ENCODE measurements at regions not wholly inside any gene's neighbourhood (a gene's known extent, or its start where the extent isn't known, plus 50 kb on each side); places are given as distances from the start of the nearest gene placed in this dataset.

DNA sequence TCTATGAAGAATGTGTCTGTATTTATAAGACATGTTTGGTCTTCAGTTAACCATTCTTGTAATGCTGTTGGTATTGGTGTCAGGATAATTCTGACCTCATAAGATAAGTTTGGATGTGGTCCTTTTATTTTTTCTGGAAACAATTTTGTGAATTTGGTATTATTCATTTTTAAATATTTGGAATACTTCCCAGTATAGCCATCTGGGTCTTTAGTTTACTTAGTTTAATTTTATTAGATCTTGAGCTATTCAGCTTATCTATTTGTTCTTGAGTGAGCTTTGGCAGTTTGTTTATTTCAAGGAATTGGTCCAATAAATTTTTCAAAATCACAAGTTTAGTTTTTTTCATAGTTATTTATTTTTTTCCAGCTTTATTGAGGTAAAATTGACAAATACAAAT, 335.4 kb upstream of the PCDH20 start:
- no peak overlapping the region for H3K27ac ChIP-seq (ENCODE audit: insufficient read depth, low read depth, low read length)
- ChIA-PET CTCF (no interaction called here), POLR2A (no interaction called here)
- no peaks in the 10 kb centered on the region for H3K9me3 ChIP-seq (replicated peaks; ENCODE audit: control insufficient read depth, insufficient read depth, low read length)
- no peaks in the 10 kb centered on the region for H3K27me3 ChIP-seq (ENCODE audit: control insufficient read depth in 2 of 2, insufficient read depth in 2 of 2, low read length in 2 of 2)
- H4K20me1 ChIP-seq (replicated peaks; ENCODE audit: control insufficient read depth, extremely low read depth, insufficient read depth, low read length) = no peaks in the 10 kb centered on the region
- H3K9me1 ChIP-seq (replicated peaks; ENCODE audit: control insufficient read depth, extremely low read depth, insufficient read depth, low read length) = no peaks in the 10 kb centered on the region
- no peaks in the 10 kb centered on the region for H3K36me3 ChIP-seq (ENCODE audit: control insufficient read depth in 2 of 2, extremely low read depth in 1 of 2, insufficient read depth in 2 of 2, low read length in 2 of 2)
- no peak overlapping the region for H2AFZ ChIP-seq (ENCODE audit: low read depth, low read length)
- intact Hi-C loops (cut with micrococcal nuclease) = no loop called here
- no peak overlapping the region for H3K9ac ChIP-seq (replicated peaks; ENCODE audit: extremely low read depth, insufficient read depth, low read length)
- no peak for TF ChIP-seq JUN (IDR thresholded peaks at IDR 0.05; ENCODE audit: borderline replicate concordance, insufficient read depth, insufficient read length, low read depth)
- no peak for TF ChIP-seq MYC (IDR thresholded peaks at IDR 0.05; ENCODE audit: low read depth, low read length)
- TF ChIP-seq POLR2AphosphoS5 (IDR thresholded peaks at IDR 0.05; ENCODE audit: insufficient read depth, low read depth, low read length) = no peak
- no peak for TF ChIP-seq EZH2 (IDR thresholded peaks at IDR 0.05; ENCODE audit: borderline replicate concordance, low read depth, low read length, severe bottlenecking)
- no peak for TF ChIP-seq GATA2 (IDR thresholded peaks at IDR 0.05; ENCODE audit: insufficient read depth, insufficient read length, low read depth, low read length)
- TF ChIP-seq, protein P1, sequence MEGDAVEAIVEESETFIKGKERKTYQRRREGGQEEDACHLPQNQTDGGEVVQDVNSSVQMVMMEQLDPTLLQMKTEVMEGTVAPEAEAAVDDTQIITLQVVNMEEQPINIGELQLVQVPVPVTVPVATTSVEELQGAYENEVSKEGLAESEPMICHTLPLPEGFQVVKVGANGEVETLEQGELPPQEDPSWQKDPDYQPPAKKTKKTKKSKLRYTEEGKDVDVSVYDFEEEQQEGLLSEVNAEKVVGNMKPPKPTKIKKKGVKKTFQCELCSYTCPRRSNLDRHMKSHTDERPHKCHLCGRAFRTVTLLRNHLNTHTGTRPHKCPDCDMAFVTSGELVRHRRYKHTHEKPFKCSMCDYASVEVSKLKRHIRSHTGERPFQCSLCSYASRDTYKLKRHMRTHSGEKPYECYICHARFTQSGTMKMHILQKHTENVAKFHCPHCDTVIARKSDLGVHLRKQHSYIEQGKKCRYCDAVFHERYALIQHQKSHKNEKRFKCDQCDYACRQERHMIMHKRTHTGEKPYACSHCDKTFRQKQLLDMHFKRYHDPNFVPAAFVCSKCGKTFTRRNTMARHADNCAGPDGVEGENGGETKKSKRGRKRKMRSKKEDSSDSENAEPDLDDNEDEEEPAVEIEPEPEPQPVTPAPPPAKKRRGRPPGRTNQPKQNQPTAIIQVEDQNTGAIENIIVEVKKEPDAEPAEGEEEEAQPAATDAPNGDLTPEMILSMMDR (IDR thresholded peaks at IDR 0.05; ENCODE audit: extremely low read depth in 1 of 2, insufficient read depth in 1 of 2, low read depth in 1 of 2, low read length in 2 of 2) = no peak
- no peak for TF ChIP-seq POLR2A (IDR thresholded peaks at IDR 0.05; ENCODE audit: low read depth, low read length)
- no peak for TF ChIP-seq FOS (IDR thresholded peaks at IDR 0.05; ENCODE audit: borderline replicate concordance, insufficient read depth, low read length)
- TF ChIP-seq, protein P2, sequence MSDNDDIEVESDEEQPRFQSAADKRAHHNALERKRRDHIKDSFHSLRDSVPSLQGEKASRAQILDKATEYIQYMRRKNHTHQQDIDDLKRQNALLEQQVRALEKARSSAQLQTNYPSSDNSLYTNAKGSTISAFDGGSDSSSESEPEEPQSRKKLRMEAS (IDR thresholded peaks at IDR 0.05; ENCODE audit: insufficient read depth, insufficient read length) = no peak
- no peaks in the 10 kb centered on the region for H3K79me2 ChIP-seq (ENCODE audit: control insufficient read depth, insufficient read depth, low read length)
- H3K4me2 ChIP-seq (ENCODE audit: insufficient read depth, low read length) = no peak overlapping the region
- BruUV-seq (replicated peaks) = no TSS peak
- dilution Hi-C loops (cut with MboI; ENCODE audit: extremely low pct_ligation_motif_present, low sequenced_read_pairs) = no loop called here
- DNase-seq (ENCODE audit: low read depth, low spot score) (no peak), FAIRE-seq (no peak)
- no peaks in the 10 kb centered on the region for H3K4me1 ChIP-seq (ENCODE audit: control insufficient read depth, extremely low read depth, insufficient read depth, low read length)
- no peak overlapping the region for H3K4me3 ChIP-seq (replicated peaks in 1 of 3; ENCODE audit: insufficient read depth in 1 of 3, low read depth in 1 of 3, low read length in 3 of 3)

All from endothelial cell of umbilical vein (primary cell).